GM12878 (cell line): ENCODE measurements at regions not wholly inside any gene's neighbourhood (a gene's known extent, or its start where the extent isn't known, plus 50 kb on each side); places are given as distances from the start of the nearest gene placed in this dataset.

Source experiments
- ATAC-seq: fragments of 200-7000 bp; cut with Tn5 transposase; 3 replicates; pipeline ENCODE4 v1.9.1; 2020; ENCODE audit warnings: mild to moderate bottlenecking, moderate library complexity
- BruUV-seq: library from RNA; stranded (reverse); fragments of 400-500 nt; replicated peaks from 2 replicates; lab custom pipeline; 2021; lab: Mats Ljungman, UMichigan
- CTCF ChIA-PET: fragments of 300-600 bp; sonication (Branson Sonifier 250); formaldehyde crosslinking; extraction: SDS; loops from one replicate; lab custom pipeline; 2021; ENCODE audit warnings: inconsistent platforms; lab: Yijun Ruan, JAX
- POLR2A ChIA-PET: fragments of 350-600 bp; formaldehyde crosslinking; extraction: SDS; loops from one replicate; lab custom pipeline; 2021; ENCODE audit warnings: inconsistent platforms; lab: Charles Lee
- RAD21 ChIA-PET: fragments of 300-600 bp; sonication (Branson Sonifier 250); formaldehyde crosslinking; loops from one replicate; lab custom pipeline; 2023; ENCODE audit warnings: antibody characterized with exemption; ENCODE audit not compliant: unreplicated experiment; lab: Charles Lee
- SMC1A ChIA-PET: fragments of 300-600 bp; sonication (Branson Sonifier 250); formaldehyde crosslinking; loops from one replicate; lab custom pipeline; 2023; ENCODE audit not compliant: unreplicated experiment, uncharacterized antibody; lab: Charles Lee
- DNase-seq: peaks from one replicate; pipeline ENCODE4 v3.0.0-alpha.2; 2011; ENCODE audit warnings: low read depth, low spot score
- FAIRE-seq: peaks from 3 replicates; lab custom pipeline; 2011; peaks lifted over from hg19 to GRCh38; lab: Jason Lieb, UNC
- H2AFZ ChIP-seq: 2 replicates; pipeline ENCODE4 v1.6.0; 2011; ENCODE audit warnings: low read depth, low read length, control low read depth; ENCODE audit not compliant: control insufficient read depth
- H3K27ac ChIP-seq: 2 replicates; pipeline ENCODE4 v1.5.1; 2011; ENCODE audit warnings: control low read depth; ENCODE audit not compliant: control insufficient read depth, insufficient read depth
- H3K27me3 ChIP-seq, 2 experiments: replicated peaks in 1 of 2; 2 replicates each; pipeline versions ENCODE4 v1.6.0 to v1.6.1; 2011; ENCODE audit warnings: low read length in 1 of 2; ENCODE audit not compliant: control insufficient read depth in 2 of 2, insufficient read depth in 2 of 2
- H3K36me3 ChIP-seq, 2 experiments: 2 replicates each; pipeline ENCODE4 v1.5.1; 2011; ENCODE audit warnings: low read length in 1 of 2; ENCODE audit not compliant: control insufficient read depth in 2 of 2, insufficient read depth in 2 of 2
- H3K4me1 ChIP-seq: 2 replicates; pipeline ENCODE4 v1.6.1; 2011; ENCODE audit warnings: mild to moderate bottlenecking, low read length, moderate library complexity, mixed read lengths; ENCODE audit not compliant: control insufficient read depth, insufficient read depth
- H3K4me2 ChIP-seq: 2 replicates; pipeline ENCODE4 v1.6.0; 2011; ENCODE audit warnings: control low read depth; ENCODE audit not compliant: control insufficient read depth, insufficient read depth
- H3K4me3 ChIP-seq: fragments of 200-600 bp; sonication (generic); 2 replicates; pipeline ENCODE4 v1.5.1; 2016
- H3K79me2 ChIP-seq: 2 replicates; pipeline ENCODE4 v1.6.0; 2011; ENCODE audit warnings: low read length; ENCODE audit not compliant: control insufficient read depth, insufficient read depth
- H3K9ac ChIP-seq: 2 replicates; pipeline ENCODE4 v1.8.0; 2011; ENCODE audit warnings: low read length, control low read depth, mixed read lengths; ENCODE audit not compliant: control insufficient read depth, insufficient read depth
- H3K9me3 ChIP-seq: replicated peaks from 3 replicates; pipeline ENCODE4 v1.5.1; 2011; ENCODE audit warnings: mild to moderate bottlenecking, low read length; ENCODE audit not compliant: control insufficient read depth, insufficient read depth
- H4K20me1 ChIP-seq: 2 replicates; pipeline ENCODE4 v1.6.0; 2011; ENCODE audit not compliant: control insufficient read depth, insufficient read depth
- E2F4 ChIP-seq: IDR thresholded peaks from 2 replicates; pipeline ENCODE4 v1.6.1; 2012; ENCODE audit warnings: low read depth, low read length, improper control_type of control experiment
- ESRRA ChIP-seq: IDR thresholded peaks from 2 replicates; pipeline ENCODE4 v1.6.1; 2012; ENCODE audit warnings: mild to moderate bottlenecking, low read length, improper control_type of control experiment
- IKZF1 ChIP-seq: fragments of 450-650 bp; conservative IDR thresholded peaks from 2 replicates; pipeline ENCODE4 v1.6.1; 2017; ENCODE audit warnings: antibody characterized with exemption, mild to moderate bottlenecking
- WRNIP1 ChIP-seq: IDR thresholded peaks from 2 replicates; pipeline ENCODE4 v1.6.1; 2011; ENCODE audit warnings: low read depth, low read length, improper control_type of control experiment, borderline replicate concordance
- WGBS: methylation state at CpG from one replicate; pipeline ENCODE4 v1.1.6; 2016; ENCODE audit warnings: low lambda C conversion rate; ENCODE audit not compliant: insufficient replicate concordance, insufficient coverage; ENCODE audit errors: missing lambda C conversion rate; 5-methylcytosine and 5-hydroxymethylcytosine counted together
- in situ Hi-C: fragments of 300-500 bp; cut with MboI; formaldehyde crosslinking; loops from 9 replicates; pipeline ENCODE4 v1.14.3; 2018; ENCODE audit warnings: mixed read lengths
- intact Hi-C: fragments of 100-400 bp; cut with micrococcal nuclease; formaldehyde crosslinking; loops from one replicate; pipeline ENCODE4 v1.14.2; 2022; ENCODE audit not compliant: unreplicated experiment
- TF ChIP-seq, protein P1 (sequence below): IDR thresholded peaks from 2 replicates; pipeline ENCODE4 v1.6.1; 2012; ENCODE audit warnings: low read depth, low read length, improper control_type of control experiment
- TF ChIP-seq, protein P2 (sequence below): IDR thresholded peaks from 2 replicates; pipeline ENCODE4 v1.6.1; 2012; ENCODE audit warnings: low read length, inconsistent platforms

DNA sequence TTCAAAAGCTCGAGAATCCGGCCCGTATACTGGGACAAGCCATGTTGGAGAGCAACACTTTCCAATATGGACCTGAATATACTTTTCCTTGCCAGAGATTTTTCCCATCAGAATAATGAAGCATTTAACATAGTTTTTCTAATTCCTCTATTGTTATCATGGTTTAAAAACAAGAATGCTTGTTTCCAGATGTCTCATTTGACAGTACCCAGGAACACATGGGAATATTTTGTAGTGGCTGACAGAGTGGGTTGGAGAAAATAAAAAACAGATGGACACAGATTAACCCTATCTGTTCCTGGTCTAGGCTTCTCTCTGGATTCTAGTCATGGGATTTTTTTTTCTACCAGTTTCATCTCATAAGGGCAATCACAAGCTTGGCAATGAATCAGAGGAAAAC, 164.8 kb upstream of the CEP162 start (continued):
- TF ChIP-seq E2F4 (no peak), ESRRA (no peak), IKZF1 (no peak)
- TF ChIP-seq, protein P1, sequence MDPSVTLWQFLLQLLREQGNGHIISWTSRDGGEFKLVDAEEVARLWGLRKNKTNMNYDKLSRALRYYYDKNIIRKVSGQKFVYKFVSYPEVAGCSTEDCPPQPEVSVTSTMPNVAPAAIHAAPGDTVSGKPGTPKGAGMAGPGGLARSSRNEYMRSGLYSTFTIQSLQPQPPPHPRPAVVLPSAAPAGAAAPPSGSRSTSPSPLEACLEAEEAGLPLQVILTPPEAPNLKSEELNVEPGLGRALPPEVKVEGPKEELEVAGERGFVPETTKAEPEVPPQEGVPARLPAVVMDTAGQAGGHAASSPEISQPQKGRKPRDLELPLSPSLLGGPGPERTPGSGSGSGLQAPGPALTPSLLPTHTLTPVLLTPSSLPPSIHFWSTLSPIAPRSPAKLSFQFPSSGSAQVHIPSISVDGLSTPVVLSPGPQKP, result no peak

DNA sequence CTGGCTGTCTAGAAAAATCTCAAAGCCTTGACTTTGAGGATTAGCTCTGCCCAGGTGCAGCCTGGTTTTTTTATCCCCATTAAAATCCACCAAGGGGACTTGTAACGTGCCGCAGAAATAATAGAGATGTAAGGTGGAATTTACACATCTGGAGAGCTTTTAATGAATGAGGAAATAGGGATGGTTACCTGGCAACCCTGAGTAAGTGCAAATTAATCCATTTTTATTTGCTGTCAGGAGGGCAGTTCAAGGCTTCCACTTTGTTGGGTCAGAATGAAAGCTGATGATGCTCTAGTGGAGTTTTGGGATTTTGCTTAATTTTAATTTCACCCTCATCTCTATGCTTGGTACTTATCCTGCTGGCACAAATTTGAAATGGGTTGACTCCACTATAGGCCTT, 163.4 kb upstream of the CEP162 start:
- ATAC-seq (no peak), DNase-seq (no peak), FAIRE-seq (no peak)
- SMC1A ChIA-PET, result interaction anchor here (1.0 to 1.1 kb wide), 2 partner anchors 11 to 23 kb away, joined by 3 to 5 read pairs; no protein-coding TSS in a partner anchor
- Histone ChIP-seq H3K27me3 (no peaks in the 10 kb centered on the region), H3K4me1 (no peaks in the 10 kb centered on the region), H4K20me1 (no peaks in the 10 kb centered on the region), H3K27ac (no peak overlapping the region), H3K9ac (no peak overlapping the region), H3K79me2 (no peaks in the 10 kb centered on the region), H3K4me3 (no peak overlapping the region), H3K36me3 (no peaks in the 10 kb centered on the region), H2AFZ (no peak overlapping the region), H3K4me2 (no peak overlapping the region), H3K9me3 (no peaks in the 10 kb centered on the region)
- TF ChIP-seq, protein P2, sequence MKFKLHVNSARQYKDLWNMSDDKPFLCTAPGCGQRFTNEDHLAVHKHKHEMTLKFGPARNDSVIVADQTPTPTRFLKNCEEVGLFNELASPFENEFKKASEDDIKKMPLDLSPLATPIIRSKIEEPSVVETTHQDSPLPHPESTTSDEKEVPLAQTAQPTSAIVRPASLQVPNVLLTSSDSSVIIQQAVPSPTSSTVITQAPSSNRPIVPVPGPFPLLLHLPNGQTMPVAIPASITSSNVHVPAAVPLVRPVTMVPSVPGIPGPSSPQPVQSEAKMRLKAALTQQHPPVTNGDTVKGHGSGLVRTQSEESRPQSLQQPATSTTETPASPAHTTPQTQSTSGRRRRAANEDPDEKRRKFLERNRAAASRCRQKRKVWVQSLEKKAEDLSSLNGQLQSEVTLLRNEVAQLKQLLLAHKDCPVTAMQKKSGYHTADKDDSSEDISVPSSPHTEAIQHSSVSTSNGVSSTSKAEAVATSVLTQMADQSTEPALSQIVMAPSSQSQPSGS, result no peak
- TF ChIP-seq WRNIP1, result no peak
- intact Hi-C loops, result no loop called here
- BruUV-seq, result no TSS peak
- POLR2A ChIA-PET, result interaction anchor here (0.6 kb wide), 1 partner anchor 14 kb away, joined by 7 read pairs; no protein-coding TSS in a partner anchor
- WGBS, result 87% methylated on average over 2 of the region's 2 CpGs
- CTCF ChIA-PET, result interaction anchor here (1.5 to 1.6 kb wide), 2 partner anchors 10 to 38 kb away, joined by 4 read pairs; no protein-coding TSS in a partner anchor
- in situ Hi-C loops, result no loop called here
- RAD21 ChIA-PET, result no interaction called here
